AG09309 (cell line): ENCODE measurements at regions not wholly inside any gene's neighbourhood (a gene's known extent, or its start where the extent isn't known, plus 50 kb on each side); places are given as distances from the start of the nearest gene placed in this dataset.

ENCODE experiments used
- DNase-seq: peaks from one replicate; pipeline ENCODE4 v3.0.0-alpha.2; 2010; ENCODE audit warnings: low read depth
- H3K4me3 ChIP-seq: 2 replicates; pipeline ENCODE4 v1.5.1; 2011; ENCODE audit warnings: mild to moderate bottlenecking, low read depth, low read length, moderate library complexity; ENCODE audit not compliant: control insufficient read depth
- CTCF ChIP-seq: IDR thresholded peaks from 2 replicates; pipeline ENCODE4 v1.5.1; 2011; ENCODE audit warnings: mild to moderate bottlenecking, low read depth, low read length, inconsistent platforms; ENCODE audit not compliant: insufficient read depth, control insufficient read depth; ENCODE audit errors: missing control alignments

GRCh38 chr15:91603384-91604080, 250.0 kb upstream of the SLCO3A1 start:
- H3K4me3 ChIP-seq = no peak overlapping the region
- no peak for DNase-seq
- TF ChIP-seq CTCF = no peak

- TF ChIP-seq CTCF = no peak
- no peak overlapping the region for H3K4me3 ChIP-seq
- no peak for DNase-seq
These were observed 249.4 kb upstream of the SLCO3A1 start for GRCh38 chr15:91604122-91604521.

- DNase-seq = no peak
- no peak for TF ChIP-seq CTCF
- no peak overlapping the region for H3K4me3 ChIP-seq
These were observed 247.9 kb upstream of the SLCO3A1 start for GRCh38 chr15:91605576-91605975.

- no peak for TF ChIP-seq CTCF
- H3K4me3 ChIP-seq = no peak overlapping the region
- no peak for DNase-seq
These were observed 244.3 kb upstream of the SLCO3A1 start for GRCh38 chr15:91609231-91609630.

- no peak for DNase-seq
- TF ChIP-seq CTCF = no peak
- H3K4me3 ChIP-seq = no peak overlapping the region
These were observed 243.5 kb upstream of the SLCO3A1 start for GRCh38 chr15:91609966-91610365.

GRCh38 chr15:91611561-91612323, 241.8 kb upstream of the SLCO3A1 start:
- no peak for DNase-seq

More at GRCh38 chr15:91611561-91612323, 241.8 kb upstream of the SLCO3A1 start:
- H3K4me3 ChIP-seq = no peak overlapping the region
- no peak for TF ChIP-seq CTCF
